ENCODE measurements at regions not wholly inside any gene's neighbourhood (a gene's known extent, or its start where the extent isn't known, plus 50 kb on each side); places are given as distances from the start of the nearest gene placed in this dataset.

DNA sequence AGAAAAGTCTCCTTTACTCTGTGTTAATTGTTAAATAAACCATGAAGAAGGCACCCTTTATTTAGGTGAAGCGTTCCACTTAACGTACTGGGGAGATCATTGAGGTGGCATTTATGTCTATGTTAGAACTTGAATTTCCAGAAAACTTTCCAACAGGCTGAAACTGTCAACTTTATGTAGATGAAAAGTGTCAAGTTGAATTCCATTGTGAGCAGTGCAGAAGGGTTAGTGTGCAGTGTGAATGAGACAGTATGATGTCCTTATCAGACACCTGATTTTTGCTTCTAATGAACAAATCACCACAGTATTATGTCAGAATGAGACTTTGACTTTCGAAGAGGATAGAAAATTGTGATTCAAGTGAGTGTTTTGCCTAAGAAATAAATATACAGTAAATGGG is 761.6 kb upstream of the SEMA6A start:
- Histone ChIP-seq H2AFZ (ENCODE audit: low read length) (no peak overlapping the region), H4K91ac (ENCODE audit: insufficient read length, low read depth, low read length) (no peak overlapping the region), H3K23ac (ENCODE audit: insufficient read length, low read depth, low read length) (no peak overlapping the region), H2BK5ac (ENCODE audit: insufficient read length, low read length) (no peak overlapping the region), H3K9ac (ENCODE audit: extremely low read depth, insufficient read length, low read length) (no peak overlapping the region), H2BK12ac (ENCODE audit: insufficient read length, low read depth, low read length) (no peak overlapping the region), H3K14ac (ENCODE audit: insufficient read depth, low read length) (no peak overlapping the region), H4K5ac (ENCODE audit: insufficient read length, low read depth, low read length) (no peak overlapping the region), H3K27me3 (ENCODE audit: insufficient read depth, low read length) (no peaks in the 10 kb centered on the region), H3K23me2 (ENCODE audit: insufficient read length, low read depth, low read length, poor library complexity, severe bottlenecking) (no peaks in the 10 kb centered on the region), H3K4ac (ENCODE audit: low read depth, low read length) (no peak overlapping the region), H4K8ac (replicated peaks; ENCODE audit: insufficient read length, low read depth, low read length) (no peak overlapping the region), H2BK120ac (ENCODE audit: low read depth, low read length, poor library complexity, severe bottlenecking) (no peak overlapping the region), H3K56ac (ENCODE audit: insufficient read length, low read depth, low read length) (no peak overlapping the region), H3K79me1 (ENCODE audit: insufficient read depth, low read depth, low read length, poor library complexity, severe bottlenecking) (no peaks in the 10 kb centered on the region), H3K27ac (ENCODE audit: insufficient read length, low read depth, low read length) (no peak overlapping the region), H3T11ph (ENCODE audit: low read length) (no peak overlapping the region), H3K9me3 (ENCODE audit: control insufficient read depth, low read depth, low read length) (no peaks in the 10 kb centered on the region), H3K4me1 (ENCODE audit: insufficient read depth, low read length) (no peaks in the 10 kb centered on the region), H2BK15ac (ENCODE audit: low read depth, low read length) (no peak overlapping the region), H2BK20ac (ENCODE audit: low read depth, low read length, poor library complexity, severe bottlenecking) (no peak overlapping the region), H3K4me2 (ENCODE audit: insufficient read depth, insufficient read length, low read length) (no peak overlapping the region), H3K18ac (ENCODE audit: insufficient read length, low read depth, low read length) (no peak overlapping the region), H4K20me1 (ENCODE audit: control insufficient read depth, insufficient read depth, insufficient read length) (no peaks in the 10 kb centered on the region), H2AK5ac (ENCODE audit: insufficient read length, low read length) (no peak overlapping the region), H3K79me2 (ENCODE audit: insufficient read depth, low read length) (no peaks in the 10 kb centered on the region)
- H3K27me3 Mint-ChIP-seq (ENCODE audit: low read depth), result no peaks in the 10 kb centered on the region
- peaks cover 2 to 11% of the 10 kb centered on the region in 2 experiments; a peak in 4 of 5 replicates for H3K9me3 Mint-ChIP-seq
- TF ChIP-seq, protein P1, sequence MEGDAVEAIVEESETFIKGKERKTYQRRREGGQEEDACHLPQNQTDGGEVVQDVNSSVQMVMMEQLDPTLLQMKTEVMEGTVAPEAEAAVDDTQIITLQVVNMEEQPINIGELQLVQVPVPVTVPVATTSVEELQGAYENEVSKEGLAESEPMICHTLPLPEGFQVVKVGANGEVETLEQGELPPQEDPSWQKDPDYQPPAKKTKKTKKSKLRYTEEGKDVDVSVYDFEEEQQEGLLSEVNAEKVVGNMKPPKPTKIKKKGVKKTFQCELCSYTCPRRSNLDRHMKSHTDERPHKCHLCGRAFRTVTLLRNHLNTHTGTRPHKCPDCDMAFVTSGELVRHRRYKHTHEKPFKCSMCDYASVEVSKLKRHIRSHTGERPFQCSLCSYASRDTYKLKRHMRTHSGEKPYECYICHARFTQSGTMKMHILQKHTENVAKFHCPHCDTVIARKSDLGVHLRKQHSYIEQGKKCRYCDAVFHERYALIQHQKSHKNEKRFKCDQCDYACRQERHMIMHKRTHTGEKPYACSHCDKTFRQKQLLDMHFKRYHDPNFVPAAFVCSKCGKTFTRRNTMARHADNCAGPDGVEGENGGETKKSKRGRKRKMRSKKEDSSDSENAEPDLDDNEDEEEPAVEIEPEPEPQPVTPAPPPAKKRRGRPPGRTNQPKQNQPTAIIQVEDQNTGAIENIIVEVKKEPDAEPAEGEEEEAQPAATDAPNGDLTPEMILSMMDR (conservative IDR thresholded peaks at IDR 0.05), result no peak
- H3K4me3 Mint-ChIP-seq, result no peak overlapping the region
- no CpG with 5 or more reads among the region's 3 CpGs for whole genome bisulfite sequencing (ENCODE audit: extremely low coverage, insufficient read length, low lambda C conversion rate)
- peaks cover 0 to 7% of the 10 kb centered on the region in 2 experiments; a peak in 1 of 4 replicates for H3K4me1 Mint-ChIP-seq
- no peak for DNase-seq
- H3K36me3 Mint-ChIP-seq (ENCODE audit: insufficient read depth in 1 of 3, low read depth in 3 of 3), result peaks cover 0 to 6% (median 2%) of the 10 kb centered on the region in 3 experiments; a peak in 3 of 7 replicates
- no peak overlapping the region for H3K27ac Mint-ChIP-seq
